HEK293 (cell line): ENCODE measurements at regions not wholly inside any gene's neighbourhood (a gene's known extent, or its start where the extent isn't known, plus 50 kb on each side); places are given as distances from the start of the nearest gene placed in this dataset.

ENCODE experiments used
- CTCF ChIP-seq: fragments of 450-650 bp; formaldehyde crosslinking; IDR thresholded peaks from 2 replicates; pipeline ENCODE4 v1.5.1; 2016; ENCODE audit warnings: missing biosample characterization, missing genetic modification characterization
- GLI4 ChIP-seq: fragments of 450-650 bp; formaldehyde crosslinking; IDR thresholded peaks from 2 replicates; pipeline ENCODE4 v1.5.1; 2016; ENCODE audit warnings: missing biosample characterization, missing genetic modification characterization
- ZNF362 ChIP-seq: fragments of 450-650 bp; formaldehyde crosslinking; IDR thresholded peaks from 2 replicates; pipeline ENCODE4 v1.5.1; 2016; ENCODE audit warnings: missing biosample characterization, missing genetic modification characterization
- ZSCAN30 ChIP-seq: fragments of 450-650 bp; IDR thresholded peaks from 2 replicates; pipeline ENCODE4 v1.5.1; 2018; ENCODE audit warnings: missing biosample characterization, mild to moderate bottlenecking, missing genetic modification characterization, moderate library complexity
- TF ChIP-seq, protein P1 (sequence below): fragments of 450-650 bp; formaldehyde crosslinking; IDR thresholded peaks from 2 replicates; pipeline ENCODE4 v1.5.1; 2016; ENCODE audit warnings: missing biosample characterization, missing genetic modification characterization
- TF ChIP-seq, protein P2 (sequence below): fragments of 450-650 bp; formaldehyde crosslinking; IDR thresholded peaks from 2 replicates; pipeline ENCODE4 v1.5.1; 2016; ENCODE audit warnings: missing biosample characterization, missing genetic modification characterization

DNA sequence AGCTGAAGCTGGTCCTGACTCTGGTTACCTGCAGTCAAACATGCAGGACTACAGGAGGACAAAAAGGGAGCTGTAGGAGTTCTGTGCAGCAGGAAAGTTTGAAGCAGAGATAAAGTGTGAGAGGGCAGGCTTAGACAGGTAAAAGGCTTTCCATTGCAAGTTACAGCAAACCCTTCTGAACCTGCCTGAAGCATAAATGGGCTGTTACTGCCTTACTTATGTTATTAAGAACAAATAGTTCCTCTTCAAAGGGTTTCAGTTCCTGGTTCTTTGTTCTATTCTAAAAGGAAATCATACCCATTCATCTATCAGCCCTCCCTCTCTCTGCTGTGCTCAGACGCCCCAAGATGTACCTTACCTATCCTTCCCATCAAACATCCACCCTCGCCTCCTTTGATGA is 52.4 kb upstream of the CACNA2D3 start:
- TF ChIP-seq GLI4 (tag by site-specific recombination) (no peak), ZSCAN30 (tag by site-specific recombination) (no peak), CTCF (tag by site-specific recombination) (no peak), ZNF362 (tag by site-specific recombination) (no peak)
- TF ChIP-seq, protein P1, sequence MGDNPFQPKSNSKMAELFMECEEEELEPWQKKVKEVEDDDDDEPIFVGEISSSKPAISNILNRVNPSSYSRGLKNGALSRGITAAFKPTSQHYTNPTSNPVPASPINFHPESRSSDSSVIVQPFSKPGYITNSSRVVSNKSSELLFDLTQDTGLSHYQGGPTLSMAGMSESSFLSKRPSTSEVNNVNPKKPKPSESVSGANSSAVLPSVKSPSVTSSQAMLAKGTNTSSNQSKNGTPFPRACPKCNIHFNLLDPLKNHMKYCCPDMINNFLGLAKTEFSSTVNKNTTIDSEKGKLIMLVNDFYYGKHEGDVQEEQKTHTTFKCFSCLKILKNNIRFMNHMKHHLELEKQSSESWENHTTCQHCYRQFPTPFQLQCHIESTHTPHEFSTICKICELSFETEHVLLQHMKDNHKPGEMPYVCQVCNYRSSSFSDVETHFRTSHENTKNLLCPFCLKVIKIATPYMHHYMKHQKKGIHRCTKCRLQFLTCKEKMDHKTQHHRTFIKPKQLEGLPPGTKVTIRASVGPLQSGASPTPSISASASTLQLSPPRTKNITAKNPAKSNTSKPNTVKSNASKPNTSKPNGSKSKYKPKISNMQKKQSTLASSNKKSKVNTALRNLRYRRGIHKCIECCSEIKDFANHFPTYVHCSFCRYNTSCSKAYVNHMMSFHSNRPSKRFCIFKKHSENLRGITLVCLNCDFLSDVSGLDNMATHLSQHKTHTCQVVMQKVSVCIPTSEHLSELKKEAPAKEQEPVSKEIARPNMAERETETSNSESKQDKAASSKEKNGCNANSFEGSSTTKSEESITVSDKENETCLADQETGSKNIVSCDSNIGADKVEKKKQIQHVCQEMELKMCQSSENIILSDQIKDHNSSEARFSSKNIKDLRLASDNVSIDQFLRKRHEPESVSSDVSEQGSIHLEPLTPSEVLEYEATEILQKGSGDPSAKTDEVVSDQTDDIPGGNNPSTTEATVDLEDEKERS (tag by site-specific recombination), result no peak
- TF ChIP-seq, protein P2, sequence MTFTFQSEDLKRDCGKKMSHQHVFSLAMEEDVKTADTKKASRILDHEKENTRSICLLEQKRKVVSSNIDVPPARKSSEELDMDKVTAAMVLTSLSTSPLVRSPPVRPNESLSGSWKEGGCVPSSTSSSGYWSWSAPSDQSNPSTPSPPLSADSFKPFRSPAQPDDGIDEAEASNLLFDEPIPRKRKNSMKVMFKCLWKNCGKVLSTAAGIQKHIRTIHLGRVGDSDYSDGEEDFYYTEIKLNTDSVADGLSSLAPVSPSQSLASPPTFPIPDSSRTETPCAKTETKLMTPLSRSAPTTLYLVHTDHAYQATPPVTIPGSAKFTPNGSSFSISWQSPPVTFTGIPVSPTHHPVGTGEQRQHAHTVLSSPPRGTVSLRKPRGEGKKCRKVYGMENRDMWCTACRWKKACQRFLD (tag by site-specific recombination), result no peak
